ENCODE measurements at regions not wholly inside any gene's neighbourhood (a gene's known extent, or its start where the extent isn't known, plus 50 kb on each side); places are given as distances from the start of the nearest gene placed in this dataset.
"Not testable (repeated sequence)": the region's sequence is repeated elsewhere in the genome, so short reads cannot be mapped to it uniquely, and the experiment has no call there.

- H3K36me3 ChIP-seq = no peaks in the 10 kb centered on the region
- WGBS, 2 donors (ENCODE audit: low coverage in 1 of 2) = 41 to 54% methylated on average over 2 of the region's 2 CpGs
- no peaks in the 10 kb centered on the region for H3K4me1 ChIP-seq
- H3K4me3 ChIP-seq = no peak overlapping the region
- intact Hi-C loops (cut with DNase I; ENCODE audit: low total_unique reads) (no loop called here), in situ Hi-C loops (cut with MboI; ENCODE audit: low pct_ligation_motif_present in 1 of 4, low pct_unique_long_range_greater_than_20kb in 1 of 4, low sequenced_read_pairs in 3 of 4) (no loop called here)
- no peak for DNase-seq
- no peak overlapping the region for H3K27ac ChIP-seq
- H3K27me3 ChIP-seq = no peaks in the 10 kb centered on the region
- TF ChIP-seq POLR2AphosphoS5 (IDR thresholded peaks at IDR 0.05) (no peak), POLR2A (IDR thresholded peaks at IDR 0.05) (no peak), EP300 (IDR thresholded peaks at IDR 0.05; ENCODE audit: low read depth) (no peak), CTCF (IDR thresholded peaks at IDR 0.05) (no peak)
- H3K9me3 ChIP-seq = no peaks in the 10 kb centered on the region
Measured at GRCh38 chr11:109668973-109669634, 247.1 kb downstream of the C11orf87 start.

- intact Hi-C loops (cut with DNase I; ENCODE audit: low total_unique reads) = loop anchor here (5.0 kb wide), 1 partner anchor 835 kb away; no protein-coding TSS in a partner anchor
- Histone ChIP-seq H3K27ac (no peak overlapping the region), H3K27me3 (no peaks in the 10 kb centered on the region), H3K4me3 (no peak overlapping the region), H3K36me3 (no peaks in the 10 kb centered on the region), H3K4me1 (no peaks in the 10 kb centered on the region), H3K9me3 (no peaks in the 10 kb centered on the region)
- no peak for DNase-seq
- in situ Hi-C loops (cut with MboI; ENCODE audit: low pct_ligation_motif_present in 1 of 4, low pct_unique_long_range_greater_than_20kb in 1 of 4, low sequenced_read_pairs in 3 of 4) = loop anchor here in 2 of 4 donors (25.0 kb wide), 2 partner anchors 965 to 990 kb away; no protein-coding TSS in a partner anchor
- TF ChIP-seq POLR2AphosphoS5 (IDR thresholded peaks at IDR 0.05) = no peak
- no peak for TF ChIP-seq CTCF (IDR thresholded peaks at IDR 0.05)
- TF ChIP-seq EP300 (IDR thresholded peaks at IDR 0.05; ENCODE audit: low read depth) = no peak
- TF ChIP-seq POLR2A (IDR thresholded peaks at IDR 0.05) = no peak
Measured at GRCh38 chr11:109677231-109677630, 255.2 kb downstream of the C11orf87 start.

- Histone ChIP-seq H3K4me3 (no peak overlapping the region), H3K9me3 (no peaks in the 10 kb centered on the region), H3K36me3 (no peaks in the 10 kb centered on the region), H3K27me3 (no peaks in the 10 kb centered on the region), H3K4me1 (no peaks in the 10 kb centered on the region), H3K27ac (no peak overlapping the region)
- no peak for DNase-seq
- TF ChIP-seq POLR2AphosphoS5 (IDR thresholded peaks at IDR 0.05) (no peak), POLR2A (IDR thresholded peaks at IDR 0.05) (no peak), EP300 (IDR thresholded peaks at IDR 0.05; ENCODE audit: low read depth) (no peak), CTCF (IDR thresholded peaks at IDR 0.05) (no peak)
- intact Hi-C loops (cut with DNase I; ENCODE audit: low total_unique reads) = loop anchor here (1.0 to 5.0 kb wide), 2 partner anchors 21 to 834 kb away; no protein-coding TSS in a partner anchor
- in situ Hi-C loops (cut with MboI; ENCODE audit: low pct_ligation_motif_present in 1 of 4, low pct_unique_long_range_greater_than_20kb in 1 of 4, low sequenced_read_pairs in 3 of 4) = loop anchor here in 2 of 4 donors (25.0 kb wide), 2 partner anchors 966 to 991 kb away; no protein-coding TSS in a partner anchor
Measured at GRCh38 chr11:109677876-109678275, 255.9 kb downstream of the C11orf87 start.

GRCh38 chr11:109680127-109680526 lies 258.1 kb downstream of the C11orf87 start:
- intact Hi-C loops (cut with DNase I; ENCODE audit: low total_unique reads) (no loop called here), in situ Hi-C loops (cut with MboI; ENCODE audit: low pct_ligation_motif_present in 1 of 4, low pct_unique_long_range_greater_than_20kb in 1 of 4, low sequenced_read_pairs in 3 of 4) (loop anchor here in 2 of 4 donors (25.0 kb wide), 2 partner anchors 968 to 993 kb away; no protein-coding TSS in a partner anchor)
- TF ChIP-seq EP300 (IDR thresholded peaks at IDR 0.05; ENCODE audit: low read depth) (no peak), POLR2A (IDR thresholded peaks at IDR 0.05) (no peak), POLR2AphosphoS5 (IDR thresholded peaks at IDR 0.05) (no peak), CTCF (IDR thresholded peaks at IDR 0.05) (no peak)
- H3K27me3 ChIP-seq = no peaks in the 10 kb centered on the region
- H3K36me3 ChIP-seq = no peaks in the 10 kb centered on the region
- H3K27ac ChIP-seq = no peak overlapping the region
- no peak overlapping the region for H3K4me3 ChIP-seq
- H3K4me1 ChIP-seq = no peaks in the 10 kb centered on the region
- DNase-seq = no peak
- no peaks in the 10 kb centered on the region for H3K9me3 ChIP-seq

GRCh38 chr11:109682788-109683187 lies 260.8 kb downstream of the C11orf87 start:
- intact Hi-C loops (cut with DNase I; ENCODE audit: low total_unique reads); H3K27me3 ChIP-seq; H3K4me1 ChIP-seq; DNase-seq; H3K4me3 ChIP-seq; H3K9me3 ChIP-seq; H3K36me3 ChIP-seq; H3K27ac ChIP-seq: not testable (repeated sequence)
- in situ Hi-C loops (cut with MboI; ENCODE audit: low pct_ligation_motif_present in 1 of 4, low pct_unique_long_range_greater_than_20kb in 1 of 4, low sequenced_read_pairs in 3 of 4) = loop anchor here in 2 of 4 donors (25.0 kb wide), 2 partner anchors 970 to 995 kb away; no protein-coding TSS in a partner anchor
- WGBS, 2 donors (ENCODE audit: low coverage in 1 of 2) = 83 to 85% methylated on average over 1 of the region's 1 CpG
